Astrocyte (in vitro differentiated cells and primary cell): ENCODE measurements at regions not wholly inside any gene's neighbourhood (a gene's known extent, or its start where the extent isn't known, plus 50 kb on each side); places are given as distances from the start of the nearest gene placed in this dataset.

Source experiments
- DNase-seq: peaks from one replicate; pipeline ENCODE4 v3.0.0-alpha.2; 2010; ENCODE audit warnings: low read depth
- FAIRE-seq: peaks from 2 replicates; lab custom pipeline; 2011; peaks lifted over from hg19 to GRCh38; lab: Jason Lieb, UNC
- H2AFZ ChIP-seq: 2 replicates; pipeline ENCODE4 v1.6.0; 2012; ENCODE audit warnings: low read depth, low read length, inconsistent platforms
- H3K27ac ChIP-seq: 2 replicates; pipeline ENCODE4 v1.5.1; 2011; ENCODE audit warnings: low read depth, low read length, inconsistent platforms
- H3K27me3 ChIP-seq: 2 replicates; pipeline ENCODE4 v1.6.0; 2011; ENCODE audit warnings: low read length, inconsistent platforms; ENCODE audit not compliant: insufficient read depth
- H3K36me3 ChIP-seq: 2 replicates; pipeline ENCODE4 v1.5.1; 2011; ENCODE audit warnings: low read length, inconsistent platforms; ENCODE audit not compliant: insufficient read depth
- H3K4me1 ChIP-seq: 2 replicates; pipeline ENCODE4 v1.5.1; 2011; ENCODE audit warnings: low read length, inconsistent platforms; ENCODE audit not compliant: insufficient read depth
- H3K4me2 ChIP-seq: 2 replicates; pipeline ENCODE4 v1.6.0; 2012; ENCODE audit warnings: low read length, inconsistent platforms
- H3K4me3 ChIP-seq: 2 replicates; pipeline ENCODE4 v1.5.1; 2011; ENCODE audit warnings: low read depth, mild to moderate bottlenecking, low read length, inconsistent platforms; ENCODE audit not compliant: insufficient read depth
- H3K79me2 ChIP-seq: 2 replicates; pipeline ENCODE4 v1.6.0; 2012; ENCODE audit warnings: mild to moderate bottlenecking, low read length, inconsistent platforms; ENCODE audit not compliant: insufficient read depth
- H3K9ac ChIP-seq: 2 replicates; pipeline ENCODE4 v1.6.0; 2012; ENCODE audit warnings: mild to moderate bottlenecking, low read length, inconsistent platforms
- H3K9me3 ChIP-seq: 2 replicates; pipeline ENCODE4 v1.5.1; 2012; ENCODE audit warnings: low read depth, mild to moderate bottlenecking, low read length, inconsistent platforms; ENCODE audit not compliant: insufficient read depth
- H4K20me1 ChIP-seq: 2 replicates; pipeline ENCODE4 v1.6.0; 2012; ENCODE audit warnings: low read length, inconsistent platforms; ENCODE audit not compliant: insufficient read depth
- H3K27ac Mint-ChIP-seq: one replicate; pipeline ENCODE4 v1.8.0; 2021; ENCODE audit warnings: mild to moderate bottlenecking, mixed read lengths; ENCODE audit not compliant: unreplicated experiment
- H3K27me3 Mint-ChIP-seq: one replicate; pipeline ENCODE4 v1.8.0; 2021; ENCODE audit warnings: low read depth, mixed read lengths; ENCODE audit not compliant: unreplicated experiment
- H3K36me3 Mint-ChIP-seq: one replicate; pipeline ENCODE4 v1.8.0; 2021; ENCODE audit warnings: low read depth, mixed read lengths; ENCODE audit not compliant: unreplicated experiment
- H3K4me1 Mint-ChIP-seq: one replicate; pipeline ENCODE4 v1.8.0; 2021; ENCODE audit warnings: low read depth, mixed read lengths; ENCODE audit not compliant: unreplicated experiment
- H3K4me3 Mint-ChIP-seq: one replicate; pipeline ENCODE4 v1.8.0; 2021; ENCODE audit warnings: mild to moderate bottlenecking, moderate library complexity, mixed read lengths; ENCODE audit not compliant: unreplicated experiment
- H3K9me3 Mint-ChIP-seq: one replicate; pipeline ENCODE4 v1.8.0; 2021; ENCODE audit warnings: mild to moderate bottlenecking, mixed read lengths; ENCODE audit not compliant: unreplicated experiment
- EZH2 ChIP-seq: IDR thresholded peaks from 2 replicates; pipeline ENCODE4 v1.6.1; 2012; ENCODE audit warnings: mild to moderate bottlenecking, low read length, inconsistent platforms; ENCODE audit not compliant: insufficient read depth
- TF ChIP-seq, protein P1 (sequence below): IDR thresholded peaks from 2 replicates; pipeline ENCODE4 v1.5.1; 2011; ENCODE audit warnings: low read depth, mild to moderate bottlenecking, inconsistent platforms, low read length, moderate library complexity; ENCODE audit not compliant: insufficient read depth

DNA sequence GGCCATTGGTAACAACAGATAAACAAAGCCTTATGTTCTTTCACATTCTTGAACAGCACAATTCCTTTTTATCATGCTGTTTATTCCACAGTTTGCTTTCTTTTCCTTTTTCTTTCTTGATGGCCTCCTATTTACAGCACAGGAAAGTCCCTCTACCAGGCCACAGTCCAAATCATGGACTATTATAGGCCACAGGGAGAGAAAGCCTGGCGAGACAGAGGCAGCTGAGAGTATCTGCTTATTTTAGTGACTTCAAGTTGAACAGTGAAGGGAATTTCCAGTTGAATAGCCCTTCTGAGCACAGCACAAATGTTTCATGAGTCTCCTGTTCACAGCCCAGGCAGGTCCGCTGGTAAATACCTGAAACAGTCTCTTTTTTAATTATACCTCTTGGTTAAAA is 263.7 kb upstream of the ARID1B start:
- Histone ChIP-seq H4K20me1 (no peaks in the 10 kb centered on the region), H2AFZ (no peak overlapping the region), H3K4me1 (no peaks in the 10 kb centered on the region), H3K79me2 (no peaks in the 10 kb centered on the region), H3K27ac (no peak overlapping the region), H3K9me3 (no peaks in the 10 kb centered on the region), H3K4me3 (no peak overlapping the region), H3K9ac (no peak overlapping the region), H3K27me3 (no peaks in the 10 kb centered on the region), H3K4me2 (no peak overlapping the region), H3K36me3 (no peaks in the 10 kb centered on the region)
- Mint-ChIP-seq H3K27ac (no peak overlapping the region), H3K4me3 (no peak overlapping the region), H3K36me3 (no peaks in the 10 kb centered on the region), H3K27me3 (peaks cover 3% of the 10 kb centered on the region), H3K9me3 (no peaks in the 10 kb centered on the region), H3K4me1 (peaks cover 5% of the 10 kb centered on the region)
- no peak for FAIRE-seq
- no peak for TF ChIP-seq EZH2
- DNase-seq, result no peak

DNA sequence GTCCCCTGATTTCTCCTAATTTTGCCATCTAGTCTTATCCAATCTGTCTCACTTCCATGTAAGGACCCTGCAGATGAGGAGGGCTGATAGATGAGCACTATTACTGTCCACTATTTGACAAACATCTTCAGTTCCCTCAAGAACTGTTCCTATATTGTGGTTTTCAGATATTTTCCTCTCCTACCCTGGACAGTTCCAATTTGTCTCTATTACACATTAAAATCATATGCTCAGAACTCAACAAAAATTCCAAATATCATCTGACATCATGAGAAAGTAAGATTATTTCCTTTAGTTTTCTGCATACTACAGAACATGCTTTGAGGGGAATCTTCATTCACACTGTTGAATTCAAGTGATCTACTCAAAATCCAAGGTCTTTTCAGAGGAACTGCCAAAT is 265.6 kb upstream of the ARID1B start:
- no peaks in the 10 kb centered on the region for H3K79me2 ChIP-seq
- Mint-ChIP-seq H3K27me3 (peaks cover 3% of the 10 kb centered on the region), H3K27ac (no peak overlapping the region), H3K36me3 (no peaks in the 10 kb centered on the region), H3K9me3 (peaks cover 1% of the 10 kb centered on the region), H3K4me3 (no peak overlapping the region), H3K4me1 (peaks cover 5% of the 10 kb centered on the region)
- no peaks in the 10 kb centered on the region for H3K4me1 ChIP-seq
- H3K9me3 ChIP-seq, result no peaks in the 10 kb centered on the region
- FAIRE-seq (no peak), DNase-seq (no peak)
- no peaks in the 10 kb centered on the region for H3K36me3 ChIP-seq
- H3K4me3 ChIP-seq, result no peak overlapping the region
- no peaks in the 10 kb centered on the region for H3K27me3 ChIP-seq
- no peak overlapping the region for H3K27ac ChIP-seq
- no peaks in the 10 kb centered on the region for H4K20me1 ChIP-seq
- H2AFZ ChIP-seq, result no peak overlapping the region
- no peak overlapping the region for H3K9ac ChIP-seq
- no peak for TF ChIP-seq EZH2
- TF ChIP-seq, protein P1, sequence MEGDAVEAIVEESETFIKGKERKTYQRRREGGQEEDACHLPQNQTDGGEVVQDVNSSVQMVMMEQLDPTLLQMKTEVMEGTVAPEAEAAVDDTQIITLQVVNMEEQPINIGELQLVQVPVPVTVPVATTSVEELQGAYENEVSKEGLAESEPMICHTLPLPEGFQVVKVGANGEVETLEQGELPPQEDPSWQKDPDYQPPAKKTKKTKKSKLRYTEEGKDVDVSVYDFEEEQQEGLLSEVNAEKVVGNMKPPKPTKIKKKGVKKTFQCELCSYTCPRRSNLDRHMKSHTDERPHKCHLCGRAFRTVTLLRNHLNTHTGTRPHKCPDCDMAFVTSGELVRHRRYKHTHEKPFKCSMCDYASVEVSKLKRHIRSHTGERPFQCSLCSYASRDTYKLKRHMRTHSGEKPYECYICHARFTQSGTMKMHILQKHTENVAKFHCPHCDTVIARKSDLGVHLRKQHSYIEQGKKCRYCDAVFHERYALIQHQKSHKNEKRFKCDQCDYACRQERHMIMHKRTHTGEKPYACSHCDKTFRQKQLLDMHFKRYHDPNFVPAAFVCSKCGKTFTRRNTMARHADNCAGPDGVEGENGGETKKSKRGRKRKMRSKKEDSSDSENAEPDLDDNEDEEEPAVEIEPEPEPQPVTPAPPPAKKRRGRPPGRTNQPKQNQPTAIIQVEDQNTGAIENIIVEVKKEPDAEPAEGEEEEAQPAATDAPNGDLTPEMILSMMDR, result no peak
- H3K4me2 ChIP-seq, result no peak overlapping the region

DNA sequence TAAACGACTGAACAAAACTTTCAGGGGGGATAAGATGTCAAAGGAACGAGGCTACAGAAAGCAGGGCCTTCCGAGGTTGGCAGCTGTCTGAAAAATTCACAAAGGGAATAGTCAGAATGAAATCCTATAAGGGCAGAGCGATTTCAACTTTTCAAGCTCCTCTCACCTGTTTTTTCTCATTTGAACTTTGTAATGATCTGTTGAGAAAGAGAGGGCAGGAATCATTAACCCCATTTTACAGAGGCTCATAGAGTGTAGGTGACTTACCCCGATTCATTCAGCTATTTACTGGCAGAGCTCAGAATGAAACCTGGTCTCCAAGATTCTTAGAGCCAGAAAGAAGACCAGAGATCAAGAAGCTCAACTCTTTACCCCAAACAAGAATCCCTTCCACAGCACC is 266.1 kb upstream of the ARID1B start:
- Histone ChIP-seq H3K4me2 (no peak overlapping the region), H3K4me3 (no peak overlapping the region), H3K27me3 (no peaks in the 10 kb centered on the region), H3K79me2 (no peaks in the 10 kb centered on the region), H3K36me3 (no peaks in the 10 kb centered on the region), H3K9ac (no peak overlapping the region), H3K27ac (no peak overlapping the region), H3K9me3 (no peaks in the 10 kb centered on the region), H4K20me1 (no peaks in the 10 kb centered on the region), H3K4me1 (no peaks in the 10 kb centered on the region), H2AFZ (no peak overlapping the region)
- TF ChIP-seq, protein P1, result no peak
- no peak for TF ChIP-seq EZH2
- DNase-seq (no peak), FAIRE-seq (no peak)
- no peaks in the 10 kb centered on the region for H3K36me3 Mint-ChIP-seq
- no peak overlapping the region for H3K4me3 Mint-ChIP-seq
- peaks cover 5% of the 10 kb centered on the region for H3K4me1 Mint-ChIP-seq
- H3K27ac Mint-ChIP-seq, result no peak overlapping the region
- H3K9me3 Mint-ChIP-seq, result peaks cover 1% of the 10 kb centered on the region
- H3K27me3 Mint-ChIP-seq, result peaks cover 3% of the 10 kb centered on the region
